ENCODE measurements at regions not wholly inside any gene's neighbourhood (a gene's known extent, or its start where the extent isn't known, plus 50 kb on each side); places are given as distances from the start of the nearest gene placed in this dataset.

GRCh38 chr6:153941768-153942167, 97.3 kb upstream of the OPRM1 start:
- Histone ChIP-seq H3K4me3 (ENCODE audit: insufficient read depth, low read depth, low read length) (no peak overlapping the region), H3K4me1 (ENCODE audit: insufficient read depth, low read length) (no peaks in the 10 kb centered on the region), H3K4me2 (ENCODE audit: low read length) (no peak overlapping the region), H3K9me3 (ENCODE audit: insufficient read depth, low read depth, low read length) (no peaks in the 10 kb centered on the region), H2AFZ (ENCODE audit: low read depth, low read length) (no peak overlapping the region), H3K36me3 (ENCODE audit: insufficient read depth, low read length) (no peaks in the 10 kb centered on the region), H4K20me1 (ENCODE audit: insufficient read depth, low read length) (no peaks in the 10 kb centered on the region), H3K27ac (ENCODE audit: low read depth, low read length) (no peak overlapping the region), H3K9ac (ENCODE audit: low read length) (no peak overlapping the region), H3K27me3 (ENCODE audit: insufficient read depth, low read length) (no peaks in the 10 kb centered on the region), H3K79me2 (ENCODE audit: insufficient read depth, low read length) (no peaks in the 10 kb centered on the region)
- Mint-ChIP-seq H3K4me3 (ENCODE audit: unreplicated experiment) (no peak overlapping the region), H3K4me1 (ENCODE audit: low read depth, unreplicated experiment) (no peaks in the 10 kb centered on the region), H3K36me3 (ENCODE audit: low read depth, unreplicated experiment) (no peaks in the 10 kb centered on the region), H3K27ac (ENCODE audit: unreplicated experiment) (no peak overlapping the region), H3K27me3 (ENCODE audit: low read depth, unreplicated experiment) (no peaks in the 10 kb centered on the region), H3K9me3 (ENCODE audit: unreplicated experiment) (no peaks in the 10 kb centered on the region)
- TF ChIP-seq CTCF (IDR thresholded peaks at IDR 0.05; ENCODE audit: insufficient read depth, low read depth, low read length) = no peak
- no peak for TF ChIP-seq EZH2 (IDR thresholded peaks at IDR 0.05; ENCODE audit: insufficient read depth, low read length)
- DNase-seq (ENCODE audit: low read depth) (no peak), FAIRE-seq (no peak)

- H3K36me3 ChIP-seq (ENCODE audit: insufficient read depth, low read length) = no peaks in the 10 kb centered on the region
- H3K9ac ChIP-seq (ENCODE audit: low read length) = no peak overlapping the region
- no peaks in the 10 kb centered on the region for H4K20me1 ChIP-seq (ENCODE audit: insufficient read depth, low read length)
- no peaks in the 10 kb centered on the region for H3K36me3 Mint-ChIP-seq (ENCODE audit: low read depth, unreplicated experiment)
- H3K9me3 Mint-ChIP-seq (ENCODE audit: unreplicated experiment) = no peaks in the 10 kb centered on the region
- H3K4me3 Mint-ChIP-seq (ENCODE audit: unreplicated experiment) = no peak overlapping the region
- no peak overlapping the region for H3K27ac Mint-ChIP-seq (ENCODE audit: unreplicated experiment)
- H3K27me3 ChIP-seq (ENCODE audit: insufficient read depth, low read length) = no peaks in the 10 kb centered on the region
- TF ChIP-seq CTCF (IDR thresholded peaks at IDR 0.05; ENCODE audit: insufficient read depth, low read depth, low read length) (no peak), EZH2 (IDR thresholded peaks at IDR 0.05; ENCODE audit: insufficient read depth, low read length) (no peak)
- FAIRE-seq (no peak), DNase-seq (ENCODE audit: low read depth) (no peak)
- no peak overlapping the region for H3K27ac ChIP-seq (ENCODE audit: low read depth, low read length)
- no peak overlapping the region for H3K4me2 ChIP-seq (ENCODE audit: low read length)
- H3K4me3 ChIP-seq (ENCODE audit: insufficient read depth, low read depth, low read length) = no peak overlapping the region
- no peaks in the 10 kb centered on the region for H3K79me2 ChIP-seq (ENCODE audit: insufficient read depth, low read length)
- no peaks in the 10 kb centered on the region for H3K9me3 ChIP-seq (ENCODE audit: insufficient read depth, low read depth, low read length)
- H3K27me3 Mint-ChIP-seq (ENCODE audit: low read depth, unreplicated experiment) = no peaks in the 10 kb centered on the region
- no peak overlapping the region for H2AFZ ChIP-seq (ENCODE audit: low read depth, low read length)
- H3K4me1 ChIP-seq (ENCODE audit: insufficient read depth, low read length) = no peaks in the 10 kb centered on the region
- no peaks in the 10 kb centered on the region for H3K4me1 Mint-ChIP-seq (ENCODE audit: low read depth, unreplicated experiment)
These were observed 100.2 kb upstream of the OPRM1 start for GRCh38 chr6:153938876-153939275.

GRCh38 chr6:153931431-153931830, 107.6 kb upstream of the OPRM1 start:
- Mint-ChIP-seq H3K9me3 (ENCODE audit: unreplicated experiment) (no peaks in the 10 kb centered on the region), H3K36me3 (ENCODE audit: low read depth, unreplicated experiment) (no peaks in the 10 kb centered on the region), H3K27ac (ENCODE audit: unreplicated experiment) (no peak overlapping the region), H3K4me1 (ENCODE audit: low read depth, unreplicated experiment) (no peaks in the 10 kb centered on the region), H3K27me3 (ENCODE audit: low read depth, unreplicated experiment) (no peaks in the 10 kb centered on the region), H3K4me3 (ENCODE audit: unreplicated experiment) (no peak overlapping the region)
- Histone ChIP-seq H3K4me3 (ENCODE audit: insufficient read depth, low read depth, low read length) (no peak overlapping the region), H3K27ac (ENCODE audit: low read depth, low read length) (no peak overlapping the region), H3K4me2 (ENCODE audit: low read length) (no peak overlapping the region), H3K79me2 (ENCODE audit: insufficient read depth, low read length) (no peaks in the 10 kb centered on the region), H4K20me1 (ENCODE audit: insufficient read depth, low read length) (no peaks in the 10 kb centered on the region), H3K4me1 (ENCODE audit: insufficient read depth, low read length) (no peaks in the 10 kb centered on the region), H3K36me3 (ENCODE audit: insufficient read depth, low read length) (no peaks in the 10 kb centered on the region), H3K27me3 (ENCODE audit: insufficient read depth, low read length) (no peaks in the 10 kb centered on the region), H2AFZ (ENCODE audit: low read depth, low read length) (no peak overlapping the region), H3K9ac (ENCODE audit: low read length) (no peak overlapping the region), H3K9me3 (ENCODE audit: insufficient read depth, low read depth, low read length) (no peaks in the 10 kb centered on the region)
- no peak for FAIRE-seq
- TF ChIP-seq EZH2 (IDR thresholded peaks at IDR 0.05; ENCODE audit: insufficient read depth, low read length) = no peak
- no peak for TF ChIP-seq CTCF (IDR thresholded peaks at IDR 0.05; ENCODE audit: insufficient read depth, low read depth, low read length)
- DNase-seq (ENCODE audit: low read depth) = no peak
